ENCODE measurements at regions not wholly inside any gene's neighbourhood (a gene's known extent, or its start where the extent isn't known, plus 50 kb on each side); places are given as distances from the start of the nearest gene placed in this dataset.

DNA sequence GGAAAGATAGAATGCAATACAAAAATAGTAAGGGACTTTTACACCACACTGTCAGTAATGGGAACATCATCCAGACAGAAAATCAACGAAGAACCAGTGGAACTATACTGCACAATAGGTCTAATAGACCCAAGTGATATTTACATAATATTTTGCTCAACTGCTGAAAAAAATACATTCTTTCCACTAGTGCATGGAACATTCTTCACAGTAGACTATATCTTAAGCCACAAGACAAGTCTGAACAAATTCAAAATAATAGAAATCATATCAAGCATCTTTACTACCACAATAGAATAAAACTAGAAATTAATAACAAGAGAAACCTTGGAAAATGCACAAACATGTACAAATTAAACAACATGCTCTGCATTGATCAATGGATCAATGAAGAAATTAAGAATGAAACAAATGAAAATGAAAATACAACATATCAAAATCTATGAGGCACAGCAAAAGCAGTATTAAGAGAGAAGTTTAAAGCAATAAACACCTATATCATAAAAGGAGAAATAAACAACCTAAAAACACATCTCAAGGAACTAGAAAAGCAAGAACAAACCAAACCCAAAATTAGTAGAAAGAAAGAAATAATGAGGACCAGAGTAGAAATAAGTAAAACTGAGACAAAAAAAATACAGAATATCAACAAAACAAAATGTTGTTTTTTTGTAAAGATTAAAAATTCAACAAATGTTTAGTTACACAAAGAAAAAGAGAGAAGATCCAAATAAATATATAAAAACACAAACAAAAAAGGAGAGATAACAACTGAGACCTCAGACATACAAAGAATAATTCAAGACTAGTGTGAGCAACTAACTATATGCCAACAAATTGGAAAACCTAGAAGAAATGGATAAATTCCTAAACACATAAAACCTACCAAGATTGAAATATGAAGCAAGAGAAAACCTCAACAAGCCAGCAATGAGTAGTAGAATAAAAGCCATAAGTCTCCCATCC, 51.5 kb upstream of the ANTXR2 start:
- H3K4me3 ChIP-seq (ENCODE audit: low read depth, low read length), result no peak overlapping the region
- no peak for DNase-seq (ENCODE audit: low read depth)
- TF ChIP-seq, protein P1, sequence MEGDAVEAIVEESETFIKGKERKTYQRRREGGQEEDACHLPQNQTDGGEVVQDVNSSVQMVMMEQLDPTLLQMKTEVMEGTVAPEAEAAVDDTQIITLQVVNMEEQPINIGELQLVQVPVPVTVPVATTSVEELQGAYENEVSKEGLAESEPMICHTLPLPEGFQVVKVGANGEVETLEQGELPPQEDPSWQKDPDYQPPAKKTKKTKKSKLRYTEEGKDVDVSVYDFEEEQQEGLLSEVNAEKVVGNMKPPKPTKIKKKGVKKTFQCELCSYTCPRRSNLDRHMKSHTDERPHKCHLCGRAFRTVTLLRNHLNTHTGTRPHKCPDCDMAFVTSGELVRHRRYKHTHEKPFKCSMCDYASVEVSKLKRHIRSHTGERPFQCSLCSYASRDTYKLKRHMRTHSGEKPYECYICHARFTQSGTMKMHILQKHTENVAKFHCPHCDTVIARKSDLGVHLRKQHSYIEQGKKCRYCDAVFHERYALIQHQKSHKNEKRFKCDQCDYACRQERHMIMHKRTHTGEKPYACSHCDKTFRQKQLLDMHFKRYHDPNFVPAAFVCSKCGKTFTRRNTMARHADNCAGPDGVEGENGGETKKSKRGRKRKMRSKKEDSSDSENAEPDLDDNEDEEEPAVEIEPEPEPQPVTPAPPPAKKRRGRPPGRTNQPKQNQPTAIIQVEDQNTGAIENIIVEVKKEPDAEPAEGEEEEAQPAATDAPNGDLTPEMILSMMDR (IDR thresholded peaks at IDR 0.05; ENCODE audit: insufficient read depth, low read depth, low read length), result no peak

Measured in fibroblast of villous mesenchyme (primary cell).